A549 (cell line): ENCODE measurements at regions not wholly inside any gene's neighbourhood (a gene's known extent, or its start where the extent isn't known, plus 50 kb on each side); places are given as distances from the start of the nearest gene placed in this dataset.

Experiments used
- POLR2A ChIP-seq: IDR thresholded peaks from 2 replicates; pipeline ENCODE4 v1.6.1; 2012; ENCODE audit warnings: mild to moderate bottlenecking, low read length
- TF ChIP-seq, protein P1 (sequence below): fragments of >200 bp; sonication (Bioruptor Twin); formaldehyde crosslinking; IDR thresholded peaks from 3 replicates; pipeline ENCODE4 v1.5.1; 2016

DNA sequence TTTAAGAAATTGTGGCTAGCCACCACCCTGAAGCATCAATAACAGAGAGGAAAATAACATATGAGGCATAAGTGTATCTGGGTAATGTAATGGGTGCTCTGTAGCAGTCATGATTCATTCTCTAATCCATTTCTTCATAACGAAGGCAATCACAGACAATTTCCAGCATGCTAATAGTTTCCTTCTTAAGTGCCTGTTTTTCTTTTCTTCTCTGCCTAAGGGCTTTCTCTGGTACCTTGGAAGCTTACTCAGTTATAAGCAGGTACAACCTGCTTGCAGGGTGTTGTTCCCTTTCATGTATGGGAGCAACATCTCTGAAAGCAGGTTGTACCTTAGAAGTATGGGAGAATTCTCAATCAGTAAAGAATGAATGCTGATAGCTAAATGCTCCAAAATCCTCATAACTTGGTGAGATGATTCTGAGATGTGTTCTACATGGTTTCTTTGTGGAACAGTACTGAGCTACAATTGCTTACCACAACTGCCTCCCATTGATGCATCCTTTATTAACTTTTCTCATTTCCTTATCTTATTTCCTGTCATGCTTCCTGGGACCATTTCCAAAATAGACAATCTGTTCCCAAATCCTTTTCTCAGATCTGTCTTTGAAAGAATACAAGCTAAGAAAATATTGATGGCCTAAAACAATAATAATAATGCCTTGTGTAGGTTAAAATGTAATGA is 247.6 kb downstream of the PAPSS1 start:
- TF ChIP-seq, protein P1, sequence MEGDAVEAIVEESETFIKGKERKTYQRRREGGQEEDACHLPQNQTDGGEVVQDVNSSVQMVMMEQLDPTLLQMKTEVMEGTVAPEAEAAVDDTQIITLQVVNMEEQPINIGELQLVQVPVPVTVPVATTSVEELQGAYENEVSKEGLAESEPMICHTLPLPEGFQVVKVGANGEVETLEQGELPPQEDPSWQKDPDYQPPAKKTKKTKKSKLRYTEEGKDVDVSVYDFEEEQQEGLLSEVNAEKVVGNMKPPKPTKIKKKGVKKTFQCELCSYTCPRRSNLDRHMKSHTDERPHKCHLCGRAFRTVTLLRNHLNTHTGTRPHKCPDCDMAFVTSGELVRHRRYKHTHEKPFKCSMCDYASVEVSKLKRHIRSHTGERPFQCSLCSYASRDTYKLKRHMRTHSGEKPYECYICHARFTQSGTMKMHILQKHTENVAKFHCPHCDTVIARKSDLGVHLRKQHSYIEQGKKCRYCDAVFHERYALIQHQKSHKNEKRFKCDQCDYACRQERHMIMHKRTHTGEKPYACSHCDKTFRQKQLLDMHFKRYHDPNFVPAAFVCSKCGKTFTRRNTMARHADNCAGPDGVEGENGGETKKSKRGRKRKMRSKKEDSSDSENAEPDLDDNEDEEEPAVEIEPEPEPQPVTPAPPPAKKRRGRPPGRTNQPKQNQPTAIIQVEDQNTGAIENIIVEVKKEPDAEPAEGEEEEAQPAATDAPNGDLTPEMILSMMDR = no peak
- TF ChIP-seq POLR2A = no peak
